Fibroblast of lung (primary cell): ENCODE measurements at regions not wholly inside any gene's neighbourhood (a gene's known extent, or its start where the extent isn't known, plus 50 kb on each side); places are given as distances from the start of the nearest gene placed in this dataset.

ENCODE experiments used
- CTCF ChIP-seq, 2 donors: IDR thresholded peaks in 1 of 2; conservative IDR thresholded peaks in 1 of 2; 1 replicate in 1 of 2; 2 replicates in 1 of 2; pipeline ENCODE4 v1.5.1; 2011 to 2012; ENCODE audit warnings: low read length in 2 of 2, control low read depth in 1 of 2, inconsistent platforms in 1 of 2, low read depth in 1 of 2, mild to moderate bottlenecking in 1 of 2
- EZH2 ChIP-seq: IDR thresholded peaks from 2 replicates; pipeline ENCODE4 v1.5.1; 2012; ENCODE audit warnings: low read length, control low read depth, mild to moderate bottlenecking; ENCODE audit errors: missing control alignments

- no peak for TF ChIP-seq CTCF (conservative IDR thresholded peaks at IDR 0.05 in 1 of 2, IDR thresholded peaks at IDR 0.05 in 1 of 2; ENCODE audit: low read depth in 1 of 2, low read length in 2 of 2)
- no peak for TF ChIP-seq EZH2
Observed at GRCh38 chr3:160100610-160101009, 112.0 kb downstream of the IL12A start.
